ENCODE measurements at regions not wholly inside any gene's neighbourhood (a gene's known extent, or its start where the extent isn't known, plus 50 kb on each side); places are given as distances from the start of the nearest gene placed in this dataset.

- no peak for TF ChIP-seq FOXJ2 (tag; IDR thresholded peaks at IDR 0.05)
- no peak for TF ChIP-seq ZNF3 (CRISPR knock-in tag; IDR thresholded peaks at IDR 0.05)
- no peak for TF ChIP-seq HDAC3 (IDR thresholded peaks at IDR 0.05; ENCODE audit: borderline replicate concordance, partially characterized antibody)
- TF ChIP-seq FOXA1 (IDR thresholded peaks at IDR 0.05; ENCODE audit: borderline replicate concordance) = no peak
- TF ChIP-seq NFE2L1 (tag; IDR thresholded peaks at IDR 0.05; ENCODE audit: borderline replicate concordance, low read depth) = no peak
- TF ChIP-seq ZNF224 (CRISPR knock-in tag; IDR thresholded peaks at IDR 0.05) = no peak
- TF ChIP-seq ZNF274 (IDR thresholded peaks at IDR 0.05; ENCODE audit: borderline replicate concordance, low read depth, low read length) = no peak
- TF ChIP-seq ZNF589 (CRISPR knock-in tag; IDR thresholded peaks at IDR 0.05; ENCODE audit: low read depth) = no peak
- no peak for TF ChIP-seq NFYB (IDR thresholded peaks at IDR 0.05; ENCODE audit: extremely low read depth, insufficient read length)
- no peak for TF ChIP-seq E2F4 (CRISPR knock-in tag; IDR thresholded peaks at IDR 0.05; ENCODE audit: low read depth)
Measured at GRCh38 chr5:68757626-68758212, 336.1 kb upstream of the SLC30A5 start (continued).

- TF ChIP-seq DPF2 (IDR thresholded peaks at IDR 0.05) (no peak), ZNF431 (CRISPR knock-in tag; IDR thresholded peaks at IDR 0.05) (no peak), CHD4 (IDR thresholded peaks at IDR 0.05; ENCODE audit: insufficient read depth, insufficient replicate concordance, low read depth, low read length, poor library complexity, severe bottlenecking) (no peak), ZNF395 (CRISPR knock-in tag; IDR thresholded peaks at IDR 0.05) (no peak), FOXO4 (CRISPR knock-in tag; IDR thresholded peaks at IDR 0.05) (no peak), ZSCAN32 (CRISPR knock-in tag; IDR thresholded peaks at IDR 0.05) (no peak), ELF4 (CRISPR knock-in tag; IDR thresholded peaks at IDR 0.05) (no peak), SMAD3 (CRISPR knock-in tag; conservative IDR thresholded peaks at IDR 0.05) (no peak), CBFB (CRISPR knock-in tag; IDR thresholded peaks at IDR 0.05) (no peak)
- no peak overlapping the region for H3K4me2 ChIP-seq (ENCODE audit: insufficient read depth, low read length)
Measured at GRCh38 chr5:68759593-68759992, 334.2 kb upstream of the SLC30A5 start.

More at GRCh38 chr5:68759593-68759992, 334.2 kb upstream of the SLC30A5 start:
- ChIA-PET CTCF (ENCODE audit: low intra/inter-chr PET ratio) (no interaction called here), POLR2A (no interaction called here)
- H4K20me1 ChIP-seq (replicated peaks; ENCODE audit: control insufficient read depth, insufficient read depth, low read length) = no peaks in the 10 kb centered on the region
- H2AFZ ChIP-seq (ENCODE audit: low read depth, low read length) = no peak overlapping the region
- no peaks in the 10 kb centered on the region for H3K9me1 ChIP-seq (ENCODE audit: control insufficient read depth, insufficient read depth, low read length)
- no peaks in the 10 kb centered on the region for H3K79me2 ChIP-seq (ENCODE audit: control insufficient read depth, insufficient read depth, low read length)
- no TSS peak for BruUV-seq (replicated peaks)
- no peak overlapping the region for H3K4me3 ChIP-seq
- no peaks in the 10 kb centered on the region for H3K4me1 ChIP-seq (replicated peaks in 1 of 2; ENCODE audit: control insufficient read depth in 2 of 2, insufficient read depth in 2 of 2, low read length in 2 of 2)
- no peak for DNase-seq (ENCODE audit: extremely low read depth in 1 of 4, low spot score in 3 of 4)
- no peak overlapping the region for H3K27ac ChIP-seq (ENCODE audit: extremely low read depth, low read depth, low read length)
- ATAC-seq = no peak
- H3K9ac ChIP-seq (ENCODE audit: insufficient read depth in 1 of 2, low read depth in 2 of 2, low read length in 2 of 2) = no peak overlapping the region
- in situ Hi-C loops (cut with MboI) = no loop called here
- intact Hi-C loops (cut with micrococcal nuclease) = no loop called here
- no peaks in the 10 kb centered on the region for H3K27me3 ChIP-seq (ENCODE audit: control insufficient read depth in 2 of 2, insufficient read depth in 2 of 2, low read length in 2 of 2)
- H3K9me3 ChIP-seq (replicated peaks; ENCODE audit: control insufficient read depth, insufficient read depth, low read depth, low read length) = no peaks in the 10 kb centered on the region
- no peaks in the 10 kb centered on the region for H3K36me3 ChIP-seq (ENCODE audit: control insufficient read depth, insufficient read depth, low read length)
- 2% methylated on average over 5 of the region's 5 CpGs for WGBS (ENCODE audit: insufficient coverage, low coverage, missing lambda C conversion rate)
- no peak for FAIRE-seq

Data from K562 (cell line).